ENCODE measurements at regions not wholly inside any gene's neighbourhood (a gene's known extent, or its start where the extent isn't known, plus 50 kb on each side); places are given as distances from the start of the nearest gene placed in this dataset.

DNA sequence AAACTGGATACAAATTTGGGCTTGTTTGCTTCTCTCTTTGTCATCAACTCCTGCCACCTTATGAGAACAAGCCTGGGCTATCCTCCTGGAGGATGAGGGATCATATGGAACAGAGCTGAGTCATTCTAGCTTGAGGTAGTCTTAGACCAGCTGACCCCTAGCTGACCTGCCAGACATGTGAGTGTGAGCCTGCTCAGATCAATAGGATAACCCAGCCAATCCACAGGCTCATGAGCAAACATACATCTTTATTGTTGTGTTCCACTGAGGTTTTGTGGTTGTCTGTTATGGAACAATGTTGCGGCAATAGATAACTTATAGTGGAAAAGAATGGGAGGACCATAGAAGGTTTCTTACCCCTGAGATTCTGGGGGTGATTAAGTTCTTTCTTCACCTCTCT, 54.5 kb upstream of the FAM180A start:
- DNase-seq, result no peak
- Histone ChIP-seq H3K4me1 (ENCODE audit: control insufficient read depth, insufficient read depth, low read length, poor library complexity, severe bottlenecking) (no peaks in the 10 kb centered on the region), H3K27ac (ENCODE audit: insufficient read depth, low read length, poor library complexity, severe bottlenecking) (no peak overlapping the region), H3K36me3 (ENCODE audit: control insufficient read depth, insufficient read depth, low read length) (no peaks in the 10 kb centered on the region), H3K4me3 (ENCODE audit: insufficient read depth, low read depth, low read length, poor library complexity, severe bottlenecking) (no peak overlapping the region), H3K9me3 (ENCODE audit: control insufficient read depth, low read length) (no peaks in the 10 kb centered on the region), H3K27me3 (replicated peaks; ENCODE audit: control insufficient read depth, insufficient read depth, low read length, poor library complexity, severe bottlenecking) (no peaks in the 10 kb centered on the region)

DNA sequence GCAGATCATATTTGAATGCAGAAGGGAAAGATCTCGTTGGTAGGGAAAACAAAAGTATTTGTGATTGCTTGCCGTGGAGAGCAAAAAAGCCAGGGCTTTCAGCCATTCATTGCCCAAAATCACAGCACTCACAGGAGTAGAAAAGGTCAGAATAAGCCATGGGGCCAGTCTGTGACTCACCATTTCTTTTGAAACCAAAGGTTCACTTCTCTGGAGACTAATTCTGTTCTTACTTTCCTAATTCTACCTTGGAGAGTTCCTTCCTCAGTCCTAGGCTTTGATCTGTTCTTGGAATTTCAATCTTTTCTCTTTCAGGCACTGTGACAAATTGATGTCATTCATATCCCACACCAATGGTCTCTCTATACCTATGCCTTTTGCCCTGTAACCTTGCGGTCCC, 54.1 kb upstream of the FAM180A start:
- Histone ChIP-seq H3K27ac (ENCODE audit: insufficient read depth, low read length, poor library complexity, severe bottlenecking) (no peak overlapping the region), H3K4me3 (ENCODE audit: insufficient read depth, low read depth, low read length, poor library complexity, severe bottlenecking) (no peak overlapping the region), H3K36me3 (ENCODE audit: control insufficient read depth, insufficient read depth, low read length) (no peaks in the 10 kb centered on the region), H3K27me3 (replicated peaks; ENCODE audit: control insufficient read depth, insufficient read depth, low read length, poor library complexity, severe bottlenecking) (no peaks in the 10 kb centered on the region), H3K4me1 (ENCODE audit: control insufficient read depth, insufficient read depth, low read length, poor library complexity, severe bottlenecking) (no peaks in the 10 kb centered on the region), H3K9me3 (ENCODE audit: control insufficient read depth, low read length) (no peaks in the 10 kb centered on the region)
- no peak for DNase-seq

DNA sequence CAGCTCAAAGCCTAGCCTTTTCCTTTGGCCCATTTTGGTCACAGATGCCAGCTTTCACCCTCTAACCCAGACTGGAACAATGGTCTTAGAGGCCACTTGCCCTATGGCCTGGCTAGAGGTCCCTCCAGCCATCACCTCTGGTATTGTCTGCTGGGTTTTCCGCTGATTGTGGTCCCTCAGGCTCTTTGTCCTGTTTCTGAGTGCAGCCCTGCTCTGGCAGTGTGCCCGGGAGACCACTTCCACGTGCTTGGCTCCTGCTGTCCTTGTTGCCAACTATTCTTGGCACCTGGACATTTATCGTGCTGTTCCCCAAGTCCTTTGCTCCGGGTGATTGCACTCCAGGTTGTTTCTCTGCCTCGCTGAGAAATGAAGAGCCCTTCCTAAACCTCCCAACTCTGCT, 53.3 kb upstream of the FAM180A start:
- H3K27ac ChIP-seq (ENCODE audit: insufficient read depth, low read length, poor library complexity, severe bottlenecking), result no peak overlapping the region
- DNase-seq, result no peak

DNA sequence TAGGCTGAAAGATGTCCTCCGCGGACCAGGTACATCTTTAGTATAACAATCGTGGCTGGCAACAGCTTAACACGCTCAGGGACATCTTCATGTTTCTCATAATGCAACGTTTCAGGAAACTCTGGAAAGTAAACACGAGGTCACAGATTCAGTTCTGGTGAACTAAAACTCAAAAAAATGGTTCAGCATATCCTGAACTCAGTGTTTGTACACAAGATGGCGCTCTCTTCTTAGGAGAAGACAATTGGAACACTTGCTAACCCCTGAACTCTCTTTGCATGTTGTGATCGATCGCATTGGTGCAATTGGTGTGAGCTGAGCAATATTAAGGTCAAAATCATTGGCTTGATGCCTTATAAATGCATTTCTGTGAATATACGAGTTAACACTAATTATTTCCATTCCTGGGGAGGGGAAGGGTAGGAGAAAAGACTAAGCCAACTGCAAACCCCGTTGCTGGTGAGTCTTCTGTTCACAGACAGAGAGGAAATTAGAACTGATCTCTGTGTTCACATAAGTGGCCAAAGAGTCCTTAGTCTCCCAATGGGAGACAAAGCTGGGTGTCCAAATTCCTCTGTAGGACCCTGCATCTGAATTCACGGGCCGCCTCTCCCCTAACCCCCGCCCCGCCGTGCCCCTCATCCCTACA, 52.6 kb upstream of the FAM180A start:
- DNase-seq, result peak in 1 of 3 donors; percentile 15
- no peak overlapping the region for H3K4me3 ChIP-seq (ENCODE audit: insufficient read depth, low read depth, low read length, poor library complexity, severe bottlenecking)
- H3K36me3 ChIP-seq (ENCODE audit: control insufficient read depth, insufficient read depth, low read length), result no peaks in the 10 kb centered on the region
- H3K9me3 ChIP-seq (ENCODE audit: control insufficient read depth, low read length), result no peaks in the 10 kb centered on the region
- H3K27ac ChIP-seq (ENCODE audit: insufficient read depth, low read length, poor library complexity, severe bottlenecking), result no peak overlapping the region
- no peaks in the 10 kb centered on the region for H3K4me1 ChIP-seq (ENCODE audit: control insufficient read depth, insufficient read depth, low read length, poor library complexity, severe bottlenecking)
- H3K27me3 ChIP-seq (replicated peaks; ENCODE audit: control insufficient read depth, insufficient read depth, low read length, poor library complexity, severe bottlenecking), result no peaks in the 10 kb centered on the region

More for the DNA sequence above, 53.3 kb upstream of the FAM180A start:
- Histone ChIP-seq H3K4me1 (ENCODE audit: control insufficient read depth, insufficient read depth, low read length, poor library complexity, severe bottlenecking) (no peaks in the 10 kb centered on the region), H3K36me3 (ENCODE audit: control insufficient read depth, insufficient read depth, low read length) (no peaks in the 10 kb centered on the region), H3K27me3 (replicated peaks; ENCODE audit: control insufficient read depth, insufficient read depth, low read length, poor library complexity, severe bottlenecking) (no peaks in the 10 kb centered on the region), H3K9me3 (ENCODE audit: control insufficient read depth, low read length) (no peaks in the 10 kb centered on the region), H3K4me3 (ENCODE audit: insufficient read depth, low read depth, low read length, poor library complexity, severe bottlenecking) (no peak overlapping the region)

DNA sequence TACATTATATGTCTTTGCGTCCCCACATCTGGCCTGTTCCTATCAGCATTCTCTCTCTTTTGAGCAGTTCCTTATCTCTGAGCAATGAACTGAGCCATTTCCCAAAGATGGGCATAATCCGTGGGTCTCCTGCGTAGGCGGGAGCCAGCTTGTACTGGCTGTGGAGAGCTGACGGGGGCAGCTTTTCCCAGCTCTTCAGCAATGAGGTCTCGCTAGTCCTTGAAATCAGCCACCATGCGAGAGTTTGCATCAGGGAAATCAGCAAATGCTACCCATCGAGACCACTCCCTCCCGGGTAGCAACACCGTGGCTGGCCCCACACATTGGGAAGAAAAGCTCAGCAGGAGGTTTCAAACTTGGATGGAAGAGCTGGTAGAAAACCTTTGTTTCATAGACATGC, 51.9 kb upstream of the FAM180A start:
- DNase-seq, result no peak
- no peaks in the 10 kb centered on the region for H3K27me3 ChIP-seq (replicated peaks; ENCODE audit: control insufficient read depth, insufficient read depth, low read length, poor library complexity, severe bottlenecking)
- H3K4me1 ChIP-seq (ENCODE audit: control insufficient read depth, insufficient read depth, low read length, poor library complexity, severe bottlenecking), result no peaks in the 10 kb centered on the region
- no peaks in the 10 kb centered on the region for H3K9me3 ChIP-seq (ENCODE audit: control insufficient read depth, low read length)
- H3K4me3 ChIP-seq (ENCODE audit: insufficient read depth, low read depth, low read length, poor library complexity, severe bottlenecking), result no peak overlapping the region
- no peaks in the 10 kb centered on the region for H3K36me3 ChIP-seq (ENCODE audit: control insufficient read depth, insufficient read depth, low read length)
- H3K27ac ChIP-seq (ENCODE audit: insufficient read depth, low read length, poor library complexity, severe bottlenecking), result no peak overlapping the region

DNA sequence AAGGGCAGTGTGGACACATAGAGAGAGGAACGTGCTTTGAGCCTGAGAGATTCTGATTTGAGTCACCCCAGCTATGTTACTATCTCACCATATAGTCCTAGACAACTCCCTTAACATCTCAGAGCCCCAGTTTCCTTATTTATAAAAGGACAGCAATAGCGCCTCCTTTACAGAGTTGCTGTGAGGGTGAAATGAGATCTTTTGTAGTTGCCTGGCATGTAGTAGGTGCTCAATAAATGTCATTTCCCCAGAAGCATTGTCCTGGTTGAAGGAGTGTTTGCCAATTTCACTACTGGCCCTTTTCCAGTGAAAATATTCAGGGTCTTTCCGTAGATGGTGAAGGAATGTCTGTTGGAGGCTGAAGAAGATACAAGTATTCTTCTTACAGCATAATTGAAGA, 51.3 kb upstream of the FAM180A start:
- H3K27me3 ChIP-seq (replicated peaks; ENCODE audit: control insufficient read depth, insufficient read depth, low read length, poor library complexity, severe bottlenecking), result no peaks in the 10 kb centered on the region
- H3K4me1 ChIP-seq (ENCODE audit: control insufficient read depth, insufficient read depth, low read length, poor library complexity, severe bottlenecking), result no peaks in the 10 kb centered on the region
- no peak overlapping the region for H3K27ac ChIP-seq (ENCODE audit: insufficient read depth, low read length, poor library complexity, severe bottlenecking)
- DNase-seq, result no peak
- no peaks in the 10 kb centered on the region for H3K9me3 ChIP-seq (ENCODE audit: control insufficient read depth, low read length)
- no peak overlapping the region for H3K4me3 ChIP-seq (ENCODE audit: insufficient read depth, low read depth, low read length, poor library complexity, severe bottlenecking)
- H3K36me3 ChIP-seq (ENCODE audit: control insufficient read depth, insufficient read depth, low read length), result no peaks in the 10 kb centered on the region
